GM23338 (cell line): ENCODE measurements at regions not wholly inside any gene's neighbourhood (a gene's known extent, or its start where the extent isn't known, plus 50 kb on each side); places are given as distances from the start of the nearest gene placed in this dataset.
"Not testable (repeated sequence)": the region's sequence is repeated elsewhere in the genome, so short reads cannot be mapped to it uniquely, and the experiment has no call there.

Experiments
- ATAC-seq: fragments of 200-7000 bp; cut with Tn5 transposase; 3 replicates; pipeline ENCODE4 v1.9.1; 2020
- DNase-seq: peaks from one replicate; pipeline ENCODE4 v3.0.0-alpha.2; 2015; ENCODE audit warnings: low spot score
- H2AFZ ChIP-seq: fragments of 200-600 bp; sonication (generic); 2 replicates; pipeline ENCODE4 v1.8.0; 2016; ENCODE audit warnings: antibody characterized with exemption, mild to moderate bottlenecking, moderate library complexity
- H3F3A ChIP-seq: fragments of 200-600 bp; sonication (generic); replicated peaks from 2 replicates; pipeline ENCODE4 v1.8.0; 2017; ENCODE audit warnings: antibody characterized with exemption, mixed run types, low read depth
- H3K27ac ChIP-seq: fragments of 200-600 bp; sonication (generic); 2 replicates; pipeline ENCODE4 v1.6.1; 2016; ENCODE audit warnings: low read depth
- H3K27me3 ChIP-seq: fragments of 200-600 bp; sonication (generic); 2 replicates; pipeline ENCODE4 v1.8.0; 2016; ENCODE audit warnings: mild to moderate bottlenecking, mixed run types, moderate library complexity; ENCODE audit not compliant: insufficient read depth
- H3K36me3 ChIP-seq: fragments of 200-600 bp; sonication (generic); 2 replicates; pipeline ENCODE4 v1.8.0; 2016; ENCODE audit warnings: mild to moderate bottlenecking; ENCODE audit not compliant: insufficient read depth
- H3K4me1 ChIP-seq: fragments of 200-600 bp; sonication (generic); 2 replicates; pipeline ENCODE4 v1.8.0; 2016; ENCODE audit warnings: mild to moderate bottlenecking, moderate library complexity; ENCODE audit not compliant: insufficient read depth
- H3K4me2 ChIP-seq: fragments of 200-600 bp; sonication (generic); 2 replicates; pipeline ENCODE4 v1.7.1; 2017; ENCODE audit warnings: mixed run types
- H3K4me3 ChIP-seq: fragments of 200-600 bp; sonication (generic); 2 replicates; pipeline ENCODE4 v1.6.1; 2016; ENCODE audit warnings: mixed run types
- H3K79me2 ChIP-seq: fragments of 200-600 bp; sonication (generic); replicated peaks from 2 replicates; pipeline ENCODE4 v1.8.0; 2017; ENCODE audit warnings: mild to moderate bottlenecking; ENCODE audit not compliant: insufficient read depth
- H3K9me2 ChIP-seq: fragments of 200-600 bp; sonication (generic); 2 replicates; pipeline ENCODE4 v1.8.0; 2017; ENCODE audit not compliant: insufficient read depth
- H4K20me1 ChIP-seq: fragments of 200-600 bp; sonication (generic); replicated peaks from 2 replicates; pipeline ENCODE4 v1.8.0; 2017; ENCODE audit warnings: mild to moderate bottlenecking; ENCODE audit not compliant: insufficient read depth
- H3K27ac Mint-ChIP-seq: 2 replicates; pipeline ENCODE4 v1.8.0; 2020; ENCODE audit warnings: inconsistent platforms, mild to moderate bottlenecking, moderate library complexity, mixed read lengths
- H3K27me3 Mint-ChIP-seq: 3 replicates; pipeline ENCODE4 v1.8.0; 2022; ENCODE audit warnings: low read depth, mild to moderate bottlenecking, moderate library complexity, mixed read lengths, inconsistent platforms; ENCODE audit not compliant: insufficient read depth, poor library complexity
- H3K36me3 Mint-ChIP-seq: 3 replicates; pipeline ENCODE4 v1.8.0; 2021; ENCODE audit warnings: low read depth, mild to moderate bottlenecking, inconsistent platforms, moderate library complexity, mixed read lengths
- H3K4me1 Mint-ChIP-seq: 3 replicates; pipeline ENCODE4 v1.8.0; 2020; ENCODE audit warnings: mild to moderate bottlenecking, inconsistent platforms, mixed read lengths
- H3K4me3 Mint-ChIP-seq: 3 replicates; pipeline ENCODE4 v1.8.0; 2021; ENCODE audit warnings: moderate library complexity, mild to moderate bottlenecking, inconsistent platforms, mixed read lengths
- H3K9me3 Mint-ChIP-seq: 3 replicates; pipeline ENCODE4 v1.8.0; 2020; ENCODE audit warnings: moderate library complexity, mild to moderate bottlenecking, inconsistent platforms, mixed read lengths
- CREB1 ChIP-seq: fragments of 250-450 bp; sonication (Bioruptor Pico); IDR thresholded peaks from 2 replicates; pipeline ENCODE4 v1.5.0; 2020; ENCODE audit warnings: low read depth, mild to moderate bottlenecking, moderate library complexity
- EZH2phosphoT487 ChIP-seq: fragments of 200-600 bp; sonication (generic); IDR thresholded peaks from one replicate; pipeline ENCODE4 v1.8.1; 2018; ENCODE audit warnings: antibody characterized with exemption; ENCODE audit not compliant: unreplicated experiment
- JUNB ChIP-seq: IDR thresholded peaks from one replicate; pipeline ENCODE4 v1.6.1; 2016; ENCODE audit warnings: antibody characterized with exemption; ENCODE audit not compliant: unreplicated experiment
- STAT1 ChIP-seq: IDR thresholded peaks from one replicate; pipeline ENCODE4 v1.6.1; 2016; ENCODE audit warnings: antibody characterized with exemption; ENCODE audit not compliant: unreplicated experiment
- ZNF331 ChIP-seq: fragments of 250-450 bp; sonication (Bioruptor Pico); IDR thresholded peaks from 2 replicates; pipeline ENCODE4 v1.5.0; 2020; ENCODE audit warnings: low read depth, mild to moderate bottlenecking, moderate library complexity
- TF ChIP-seq, protein P1 (sequence below): IDR thresholded peaks from one replicate; pipeline ENCODE4 v1.6.1; 2018; ENCODE audit warnings: antibody characterized with exemption; ENCODE audit not compliant: unreplicated experiment
- TF ChIP-seq, protein P2 (sequence below): IDR thresholded peaks from 2 replicates; pipeline ENCODE4 v1.6.1; 2016; ENCODE audit warnings: antibody characterized with exemption

DNA sequence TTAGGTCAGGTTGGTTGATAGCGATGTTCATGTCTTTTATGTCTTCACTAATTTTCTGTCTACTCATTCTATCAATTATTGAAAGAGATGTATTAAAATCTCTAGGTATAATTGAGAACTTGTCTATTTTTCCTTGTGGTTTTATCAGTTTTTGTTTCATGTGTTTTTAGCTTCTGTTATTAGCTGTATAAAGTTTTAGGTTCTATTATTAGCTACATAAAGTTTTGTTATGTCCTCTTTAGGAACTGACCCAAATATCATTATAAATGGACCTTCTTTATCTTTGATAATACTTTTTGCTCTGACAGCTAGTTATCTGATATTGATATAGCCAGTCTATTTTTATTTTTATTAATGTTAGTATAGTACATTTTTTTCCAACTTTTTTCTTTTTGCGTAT lies 92.4 kb upstream of the TMEM170B start:
- H3K4me3 Mint-ChIP-seq = no peak overlapping the region
- TF ChIP-seq JUNB = no peak
- TF ChIP-seq, protein P1, sequence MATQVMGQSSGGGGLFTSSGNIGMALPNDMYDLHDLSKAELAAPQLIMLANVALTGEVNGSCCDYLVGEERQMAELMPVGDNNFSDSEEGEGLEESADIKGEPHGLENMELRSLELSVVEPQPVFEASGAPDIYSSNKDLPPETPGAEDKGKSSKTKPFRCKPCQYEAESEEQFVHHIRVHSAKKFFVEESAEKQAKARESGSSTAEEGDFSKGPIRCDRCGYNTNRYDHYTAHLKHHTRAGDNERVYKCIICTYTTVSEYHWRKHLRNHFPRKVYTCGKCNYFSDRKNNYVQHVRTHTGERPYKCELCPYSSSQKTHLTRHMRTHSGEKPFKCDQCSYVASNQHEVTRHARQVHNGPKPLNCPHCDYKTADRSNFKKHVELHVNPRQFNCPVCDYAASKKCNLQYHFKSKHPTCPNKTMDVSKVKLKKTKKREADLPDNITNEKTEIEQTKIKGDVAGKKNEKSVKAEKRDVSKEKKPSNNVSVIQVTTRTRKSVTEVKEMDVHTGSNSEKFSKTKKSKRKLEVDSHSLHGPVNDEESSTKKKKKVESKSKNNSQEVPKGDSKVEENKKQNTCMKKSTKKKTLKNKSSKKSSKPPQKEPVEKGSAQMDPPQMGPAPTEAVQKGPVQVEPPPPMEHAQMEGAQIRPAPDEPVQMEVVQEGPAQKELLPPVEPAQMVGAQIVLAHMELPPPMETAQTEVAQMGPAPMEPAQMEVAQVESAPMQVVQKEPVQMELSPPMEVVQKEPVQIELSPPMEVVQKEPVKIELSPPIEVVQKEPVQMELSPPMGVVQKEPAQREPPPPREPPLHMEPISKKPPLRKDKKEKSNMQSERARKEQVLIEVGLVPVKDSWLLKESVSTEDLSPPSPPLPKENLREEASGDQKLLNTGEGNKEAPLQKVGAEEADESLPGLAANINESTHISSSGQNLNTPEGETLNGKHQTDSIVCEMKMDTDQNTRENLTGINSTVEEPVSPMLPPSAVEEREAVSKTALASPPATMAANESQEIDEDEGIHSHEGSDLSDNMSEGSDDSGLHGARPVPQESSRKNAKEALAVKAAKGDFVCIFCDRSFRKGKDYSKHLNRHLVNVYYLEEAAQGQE = no peak
- no peak for TF ChIP-seq STAT1
- TF ChIP-seq CREB1 = no peak
- Histone ChIP-seq H3F3A (no peaks in the 10 kb centered on the region), H3K36me3 (no peaks in the 10 kb centered on the region), H3K4me2 (no peak overlapping the region), H2AFZ (no peak overlapping the region), H3K4me1 (peaks cover 8% of the 10 kb centered on the region), H3K4me3 (no peak overlapping the region), H3K27ac (no peak overlapping the region), H3K79me2 (no peaks in the 10 kb centered on the region), H4K20me1 (no peaks in the 10 kb centered on the region), H3K27me3 (no peaks in the 10 kb centered on the region), H3K9me2 (no peaks in the 10 kb centered on the region)
- H3K27me3 Mint-ChIP-seq = peaks cover 3% of the 10 kb centered on the region
- H3K36me3 Mint-ChIP-seq = no peaks in the 10 kb centered on the region; the same call in 1 of the 3 replicates
- no peak for DNase-seq
- no peak overlapping the region for H3K27ac Mint-ChIP-seq
- H3K4me1 Mint-ChIP-seq = no peaks in the 10 kb centered on the region; the same call in 2 of the 3 replicates
- peaks cover 2% of the 10 kb centered on the region; the same call in 1 of the 3 replicates for H3K9me3 Mint-ChIP-seq
- no peak for ATAC-seq

DNA sequence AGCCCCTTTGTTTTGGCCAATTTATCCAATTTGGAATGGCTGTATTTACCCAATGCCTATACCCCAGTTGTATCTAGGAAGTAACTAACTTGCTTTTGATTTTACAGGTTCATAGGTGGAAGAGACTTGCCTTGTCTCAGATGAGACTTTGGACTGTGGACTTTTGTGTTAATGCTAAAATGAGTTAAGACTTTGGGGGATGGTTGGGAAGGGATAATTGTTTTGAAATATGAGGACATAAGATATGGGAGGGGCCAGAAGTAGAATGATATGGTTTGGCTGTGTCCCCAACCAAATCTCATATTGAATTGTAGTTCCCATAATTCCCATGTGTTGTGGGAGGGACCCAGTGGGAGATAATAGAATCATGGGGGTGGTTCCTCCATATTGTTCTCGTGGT lies 94.4 kb upstream of the TMEM170B start:
- H3K36me3 Mint-ChIP-seq, H3K4me3 ChIP-seq, H3K27ac ChIP-seq, H4K20me1 ChIP-seq, H3K79me2 ChIP-seq, H3K4me3 Mint-ChIP-seq, ATAC-seq, H3K9me2 ChIP-seq, H3K4me1 Mint-ChIP-seq, H3K27me3 ChIP-seq, H3K4me1 ChIP-seq, H3K9me3 Mint-ChIP-seq, DNase-seq, H2AFZ ChIP-seq, H3K4me2 ChIP-seq, H3F3A ChIP-seq, H3K27me3 Mint-ChIP-seq, H3K27ac Mint-ChIP-seq, H3K36me3 ChIP-seq: not testable (repeated sequence)

DNA sequence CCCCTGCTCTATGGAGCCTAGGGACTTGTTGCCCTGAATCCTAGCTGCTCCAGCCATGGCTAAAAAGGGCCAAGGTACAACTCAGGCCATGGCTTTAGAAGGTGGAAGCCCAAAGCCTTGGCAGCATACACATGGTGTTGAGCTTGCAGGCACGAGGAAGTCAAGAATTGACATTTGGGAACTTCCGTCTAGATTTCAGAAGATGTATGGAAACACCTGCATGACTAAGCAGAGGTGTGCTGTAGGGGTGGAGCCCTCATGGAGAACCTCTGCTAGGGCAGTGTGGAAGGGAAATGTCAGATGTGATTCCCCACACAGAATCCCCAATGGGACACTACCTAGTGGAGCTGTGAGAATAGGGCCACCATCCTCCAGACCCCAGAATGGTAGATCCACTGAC lies 95.1 kb upstream of the TMEM170B start:
- Histone ChIP-seq H3K4me2 (no peak overlapping the region), H3K4me1 (no peaks in the 10 kb centered on the region), H3K4me3 (no peak overlapping the region), H3K36me3 (no peaks in the 10 kb centered on the region), H3K27me3 (no peaks in the 10 kb centered on the region), H3K79me2 (no peaks in the 10 kb centered on the region), H3K27ac (no peak overlapping the region), H3K9me2 (no peaks in the 10 kb centered on the region), H2AFZ (no peak overlapping the region), H3F3A (no peaks in the 10 kb centered on the region), H4K20me1 (no peaks in the 10 kb centered on the region)
- ATAC-seq (no peak), DNase-seq (no peak)
- H3K4me1 Mint-ChIP-seq = no peaks in the 10 kb centered on the region; the same call in 2 of the 3 replicates
- peaks cover 2% of the 10 kb centered on the region; the same call in 1 of the 3 replicates for H3K9me3 Mint-ChIP-seq
- peaks cover 3% of the 10 kb centered on the region for H3K27me3 Mint-ChIP-seq
- H3K4me3 Mint-ChIP-seq = no peak overlapping the region
- no peaks in the 10 kb centered on the region; the same call in 1 of the 3 replicates for H3K36me3 Mint-ChIP-seq
- H3K27ac Mint-ChIP-seq = no peak overlapping the region
- TF ChIP-seq, protein P2, sequence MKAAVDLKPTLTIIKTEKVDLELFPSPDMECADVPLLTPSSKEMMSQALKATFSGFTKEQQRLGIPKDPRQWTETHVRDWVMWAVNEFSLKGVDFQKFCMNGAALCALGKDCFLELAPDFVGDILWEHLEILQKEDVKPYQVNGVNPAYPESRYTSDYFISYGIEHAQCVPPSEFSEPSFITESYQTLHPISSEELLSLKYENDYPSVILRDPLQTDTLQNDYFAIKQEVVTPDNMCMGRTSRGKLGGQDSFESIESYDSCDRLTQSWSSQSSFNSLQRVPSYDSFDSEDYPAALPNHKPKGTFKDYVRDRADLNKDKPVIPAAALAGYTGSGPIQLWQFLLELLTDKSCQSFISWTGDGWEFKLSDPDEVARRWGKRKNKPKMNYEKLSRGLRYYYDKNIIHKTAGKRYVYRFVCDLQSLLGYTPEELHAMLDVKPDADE = no peak
- no peak for TF ChIP-seq ZNF331
- TF ChIP-seq JUNB = no peak
- TF ChIP-seq, protein P1 = no peak
- TF ChIP-seq EZH2phosphoT487 = no peak
